Activated T-cell treated with anti-CD3 and anti-CD28 coated beads, Interleukin-2, amount 50 U/mL, for 4 hours (primary cell): ENCODE measurements at regions not wholly inside any gene's neighbourhood (a gene's known extent, or its start where the extent isn't known, plus 50 kb on each side); places are given as distances from the start of the nearest gene placed in this dataset.
"Not testable (repeated sequence)": the region's sequence is repeated elsewhere in the genome, so short reads cannot be mapped to it uniquely, and the experiment has no call there.

Experiments
- ATAC-seq, 2 donors: fragments of 200-7000 bp; cut with Tn5 transposase; one replicate each; pipeline ENCODE4 v1.10.0; 2021
- DNase-seq: peaks from one replicate; pipeline ENCODE4 v3.0.0-alpha.2; 2020
- H3K27me3 Mint-ChIP-seq: one replicate; pipeline ENCODE4 v1.8.0; 2021; ENCODE audit warnings: low read depth, mixed read lengths
- H3K36me3 Mint-ChIP-seq: one replicate; pipeline ENCODE4 v1.8.0; 2022; ENCODE audit warnings: mixed read lengths; ENCODE audit not compliant: insufficient read depth
- H3K4me1 Mint-ChIP-seq: one replicate; pipeline ENCODE4 v1.8.0; 2021; ENCODE audit warnings: low read depth, mixed read lengths
- H3K4me3 Mint-ChIP-seq: one replicate; pipeline ENCODE4 v1.8.0; 2021; ENCODE audit warnings: mild to moderate bottlenecking, moderate library complexity, mixed read lengths
- H3K9me3 Mint-ChIP-seq: one replicate; pipeline ENCODE4 v1.8.0; 2021; ENCODE audit warnings: mixed read lengths

- no peaks in the 10 kb centered on the region for H3K36me3 Mint-ChIP-seq
- no peaks in the 10 kb centered on the region for H3K4me1 Mint-ChIP-seq
- no peak overlapping the region for H3K4me3 Mint-ChIP-seq
- ATAC-seq: no peak
- H3K9me3 Mint-ChIP-seq: peaks cover 7% of the 10 kb centered on the region
- no peak for DNase-seq
- no peaks in the 10 kb centered on the region for H3K27me3 Mint-ChIP-seq
Observed at GRCh38 chr2:208847651-208848050, 441.1 kb downstream of the PTH2R start.

GRCh38 chr2:208854717-208855116 lies 448.1 kb downstream of the PTH2R start:
- no peak overlapping the region for H3K4me3 Mint-ChIP-seq

GRCh38 chr2:208867374-208867773 lies 460.8 kb downstream of the PTH2R start:
- H3K9me3 Mint-ChIP-seq: peaks cover 6% of the 10 kb centered on the region
- no peak for DNase-seq
- no peaks in the 10 kb centered on the region for H3K27me3 Mint-ChIP-seq
- H3K4me1 Mint-ChIP-seq: no peaks in the 10 kb centered on the region
- H3K4me3 Mint-ChIP-seq: no peak overlapping the region
- no peak for ATAC-seq
- H3K36me3 Mint-ChIP-seq: no peaks in the 10 kb centered on the region

More at GRCh38 chr2:208854717-208855116, 448.1 kb downstream of the PTH2R start:
- no peaks in the 10 kb centered on the region for H3K36me3 Mint-ChIP-seq
- H3K4me1 Mint-ChIP-seq: no peaks in the 10 kb centered on the region
- DNase-seq (no peak), ATAC-seq (no peak)
- no peaks in the 10 kb centered on the region for H3K27me3 Mint-ChIP-seq
- H3K9me3 Mint-ChIP-seq: peaks cover 25% of the 10 kb centered on the region

GRCh38 chr2:208872591-208872990 lies 466.0 kb downstream of the PTH2R start:
- Mint-ChIP-seq H3K4me3 (no peak overlapping the region), H3K9me3 (peaks cover 4% of the 10 kb centered on the region)
- no peak for DNase-seq

GRCh38 chr2:208879666-208880065 lies 473.1 kb downstream of the PTH2R start:
- DNase-seq (no peak), ATAC-seq (no peak)
- Mint-ChIP-seq H3K4me3 (no peak overlapping the region), H3K27me3 (no peaks in the 10 kb centered on the region), H3K4me1 (no peaks in the 10 kb centered on the region), H3K36me3 (no peaks in the 10 kb centered on the region), H3K9me3 (peaks cover 6% of the 10 kb centered on the region)

More at GRCh38 chr2:208872591-208872990, 466.0 kb downstream of the PTH2R start:
- no peaks in the 10 kb centered on the region for H3K36me3 Mint-ChIP-seq
- ATAC-seq: no peak
- H3K4me1 Mint-ChIP-seq: no peaks in the 10 kb centered on the region
- H3K27me3 Mint-ChIP-seq: no peaks in the 10 kb centered on the region

- H3K9me3 Mint-ChIP-seq: peaks cover 6% of the 10 kb centered on the region
- H3K4me1 Mint-ChIP-seq: no peaks in the 10 kb centered on the region
- no peak overlapping the region for H3K4me3 Mint-ChIP-seq
- no peak for DNase-seq
- no peaks in the 10 kb centered on the region for H3K36me3 Mint-ChIP-seq
- no peaks in the 10 kb centered on the region for H3K27me3 Mint-ChIP-seq
- ATAC-seq: no peak
Observed at GRCh38 chr2:208880171-208880570, 473.6 kb downstream of the PTH2R start.

GRCh38 chr2:208890486-208890885 lies 483.9 kb downstream of the PTH2R start:
- H3K27me3 Mint-ChIP-seq: no peaks in the 10 kb centered on the region
- no peaks in the 10 kb centered on the region for H3K36me3 Mint-ChIP-seq
- no peak overlapping the region for H3K4me3 Mint-ChIP-seq
- DNase-seq (no peak), ATAC-seq (no peak)
- peaks cover 3% of the 10 kb centered on the region for H3K9me3 Mint-ChIP-seq
- no peaks in the 10 kb centered on the region for H3K4me1 Mint-ChIP-seq

GRCh38 chr2:208892203-208892602 lies 485.6 kb downstream of the PTH2R start:
- Mint-ChIP-seq H3K9me3 (no peaks in the 10 kb centered on the region), H3K4me3 (no peak overlapping the region), H3K4me1 (no peaks in the 10 kb centered on the region), H3K36me3 (no peaks in the 10 kb centered on the region), H3K27me3 (no peaks in the 10 kb centered on the region)
- ATAC-seq: no peak
- no peak for DNase-seq

GRCh38 chr2:208906330-208906729 lies 499.7 kb downstream of the PTH2R start:
- no peak for DNase-seq
- ATAC-seq: no peak
- Mint-ChIP-seq H3K4me3 (no peak overlapping the region), H3K9me3 (peaks cover 14% of the 10 kb centered on the region), H3K27me3 (no peaks in the 10 kb centered on the region), H3K36me3 (no peaks in the 10 kb centered on the region), H3K4me1 (no peaks in the 10 kb centered on the region)

GRCh38 chr2:208915401-208915800 lies 508.4 kb upstream of the MAP2 start:
- Mint-ChIP-seq H3K36me3 (no peaks in the 10 kb centered on the region), H3K4me1 (no peaks in the 10 kb centered on the region), H3K27me3 (no peaks in the 10 kb centered on the region), H3K9me3 (peaks cover 3% of the 10 kb centered on the region), H3K4me3 (no peak overlapping the region)
- DNase-seq (no peak), ATAC-seq (no peak)

GRCh38 chr2:208916881-208917280 lies 507.0 kb upstream of the MAP2 start:
- DNase-seq (no peak), ATAC-seq (no peak)
- peaks cover 10% of the 10 kb centered on the region for H3K9me3 Mint-ChIP-seq
- H3K36me3 Mint-ChIP-seq: no peaks in the 10 kb centered on the region
- no peaks in the 10 kb centered on the region for H3K4me1 Mint-ChIP-seq
- no peak overlapping the region for H3K4me3 Mint-ChIP-seq
- no peaks in the 10 kb centered on the region for H3K27me3 Mint-ChIP-seq

- not testable (repeated sequence) for H3K4me3 Mint-ChIP-seq, DNase-seq, ATAC-seq, H3K36me3 Mint-ChIP-seq, H3K27me3 Mint-ChIP-seq, H3K4me1 Mint-ChIP-seq
- peaks cover 24% of the 10 kb centered on the region for H3K9me3 Mint-ChIP-seq
Observed at GRCh38 chr2:208921358-208921757, 502.5 kb upstream of the MAP2 start.

GRCh38 chr2:208927867-208928266 lies 496.0 kb upstream of the MAP2 start:
- ATAC-seq (no peak), DNase-seq (no peak)
- no peaks in the 10 kb centered on the region for H3K27me3 Mint-ChIP-seq
- H3K4me3 Mint-ChIP-seq: no peak overlapping the region
- H3K4me1 Mint-ChIP-seq: no peaks in the 10 kb centered on the region
- H3K9me3 Mint-ChIP-seq: peaks cover 17% of the 10 kb centered on the region
- no peaks in the 10 kb centered on the region for H3K36me3 Mint-ChIP-seq

- no peak for DNase-seq
- Mint-ChIP-seq H3K36me3 (no peaks in the 10 kb centered on the region), H3K27me3 (no peaks in the 10 kb centered on the region), H3K4me3 (no peak overlapping the region), H3K9me3 (peaks cover 7% of the 10 kb centered on the region), H3K4me1 (no peaks in the 10 kb centered on the region)
- no peak for ATAC-seq
Observed at GRCh38 chr2:208929139-208929864, 494.5 kb upstream of the MAP2 start.

GRCh38 chr2:208929894-208930427 lies 493.9 kb upstream of the MAP2 start:
- no peak for ATAC-seq
- Mint-ChIP-seq H3K9me3 (peaks cover 3% of the 10 kb centered on the region), H3K27me3 (no peaks in the 10 kb centered on the region), H3K4me3 (no peak overlapping the region), H3K4me1 (no peaks in the 10 kb centered on the region), H3K36me3 (no peaks in the 10 kb centered on the region)
- no peak for DNase-seq
